Dendritic cell treated with granulocyte-macrophage colony-stimulating factor and Interleukin-4, amounts not matched to agents 40 ng/mL and 50 ng/mL, for 4 days (primary cell): ENCODE measurements at regions not wholly inside any gene's neighbourhood (a gene's known extent, or its start where the extent isn't known, plus 50 kb on each side); places are given as distances from the start of the nearest gene placed in this dataset.
"Not testable (repeated sequence)": the region's sequence is repeated elsewhere in the genome, so short reads cannot be mapped to it uniquely, and the experiment has no call there.

Experiments
- H3K27ac Mint-ChIP-seq: one replicate; pipeline ENCODE4 v1.8.0; 2022; ENCODE audit warnings: mild to moderate bottlenecking, mixed read lengths
- H3K27me3 Mint-ChIP-seq: one replicate; pipeline ENCODE4 v1.8.0; 2022; ENCODE audit warnings: mild to moderate bottlenecking, mixed read lengths
- H3K36me3 Mint-ChIP-seq: one replicate; pipeline ENCODE4 v1.8.0; 2022; ENCODE audit warnings: low read depth, mixed read lengths
- H3K4me1 Mint-ChIP-seq: one replicate; pipeline ENCODE4 v1.8.0; 2022; ENCODE audit warnings: low read depth, mixed read lengths
- H3K4me3 Mint-ChIP-seq: one replicate; pipeline ENCODE4 v1.8.0; 2022; ENCODE audit warnings: mild to moderate bottlenecking, moderate library complexity, mixed read lengths
- H3K9me3 Mint-ChIP-seq: one replicate; pipeline ENCODE4 v1.8.0; 2022; ENCODE audit warnings: mixed read lengths
- intact Hi-C: fragments of 100-400 bp; cut with micrococcal nuclease; formaldehyde crosslinking; loops from one replicate; pipeline ENCODE4 v1.15.0; 2022

- Mint-ChIP-seq H3K27me3 (peaks cover 45% of the 10 kb centered on the region), H3K4me3 (no peak overlapping the region), H3K36me3 (no peaks in the 10 kb centered on the region), H3K4me1 (peaks cover 8% of the 10 kb centered on the region), H3K9me3 (no peaks in the 10 kb centered on the region), H3K27ac (no peak overlapping the region)
- intact Hi-C loops, result loop anchor here (10.0 kb wide), 1 partner anchor 529 kb away; no protein-coding TSS in a partner anchor
Measured at GRCh38 chr5:154603485-154603884, 125.5 kb upstream of the HAND1 start.

GRCh38 chr5:154603011-154603410 lies 125.0 kb upstream of the HAND1 start:
- intact Hi-C loops, result loop anchor here (10.0 kb wide), 1 partner anchor 528 kb away; no protein-coding TSS in a partner anchor
- Mint-ChIP-seq H3K36me3 (no peaks in the 10 kb centered on the region), H3K27ac (no peak overlapping the region)

GRCh38 chr5:154601014-154601413 lies 123.0 kb upstream of the HAND1 start:
- Mint-ChIP-seq H3K27ac (no peak overlapping the region), H3K9me3 (no peaks in the 10 kb centered on the region), H3K4me3 (no peak overlapping the region), H3K4me1 (peaks cover 8% of the 10 kb centered on the region), H3K36me3 (no peaks in the 10 kb centered on the region), H3K27me3 (peaks cover 36% of the 10 kb centered on the region)
- intact Hi-C loops, result loop anchor here (10.0 kb wide), 1 partner anchor 526 kb away; no protein-coding TSS in a partner anchor

More at GRCh38 chr5:154603011-154603410, 125.0 kb upstream of the HAND1 start:
- Mint-ChIP-seq H3K4me3 (no peak overlapping the region), H3K27me3 (peaks cover 43% of the 10 kb centered on the region), H3K4me1 (peaks cover 8% of the 10 kb centered on the region), H3K9me3 (no peaks in the 10 kb centered on the region)

- Mint-ChIP-seq H3K36me3 (no peaks in the 10 kb centered on the region), H3K4me1 (peaks cover 8% of the 10 kb centered on the region), H3K27ac (no peak overlapping the region), H3K27me3 (peaks cover 16% of the 10 kb centered on the region), H3K9me3 (no peaks in the 10 kb centered on the region), H3K4me3 (no peak overlapping the region)
- intact Hi-C loops, result no loop called here
Measured at GRCh38 chr5:154598021-154598420, 120.0 kb upstream of the HAND1 start.

GRCh38 chr5:154596844-154597243 lies 118.8 kb upstream of the HAND1 start:
- H3K9me3 Mint-ChIP-seq, intact Hi-C loops, H3K27ac Mint-ChIP-seq, H3K4me1 Mint-ChIP-seq, H3K4me3 Mint-ChIP-seq, H3K36me3 Mint-ChIP-seq: not testable (repeated sequence)
- H3K27me3 Mint-ChIP-seq, result peaks cover 12% of the 10 kb centered on the region

- Mint-ChIP-seq H3K36me3 (no peaks in the 10 kb centered on the region), H3K4me1 (peaks cover 3% of the 10 kb centered on the region), H3K4me3 (no peak overlapping the region), H3K27me3 (peaks cover 12% of the 10 kb centered on the region), H3K9me3 (no peaks in the 10 kb centered on the region), H3K27ac (no peak overlapping the region)
- intact Hi-C loops, result no loop called here
Measured at GRCh38 chr5:154595662-154596061, 117.6 kb upstream of the HAND1 start.

GRCh38 chr5:154593796-154594195 lies 115.8 kb upstream of the HAND1 start:
- Mint-ChIP-seq H3K9me3 (no peaks in the 10 kb centered on the region), H3K27ac (no peak overlapping the region), H3K36me3 (no peaks in the 10 kb centered on the region), H3K4me3 (no peak overlapping the region), H3K4me1 (no peaks in the 10 kb centered on the region), H3K27me3 (peaks cover 13% of the 10 kb centered on the region)
- intact Hi-C loops, result no loop called here

- no peaks in the 10 kb centered on the region for H3K9me3 Mint-ChIP-seq
Measured at GRCh38 chr5:154593071-154593470, 115.0 kb upstream of the HAND1 start.

GRCh38 chr5:154590093-154590724 lies 112.2 kb upstream of the HAND1 start:
- Mint-ChIP-seq H3K27ac (no peak overlapping the region), H3K36me3 (no peaks in the 10 kb centered on the region), H3K4me1 (no peaks in the 10 kb centered on the region), H3K27me3 (peaks cover 21% of the 10 kb centered on the region), H3K4me3 (no peak overlapping the region), H3K9me3 (no peaks in the 10 kb centered on the region)
- intact Hi-C loops, result no loop called here

More at GRCh38 chr5:154593071-154593470, 115.0 kb upstream of the HAND1 start:
- H3K27me3 Mint-ChIP-seq, result peaks cover 16% of the 10 kb centered on the region
- no peaks in the 10 kb centered on the region for H3K36me3 Mint-ChIP-seq
- no peak overlapping the region for H3K27ac Mint-ChIP-seq
- intact Hi-C loops, result no loop called here
- H3K4me3 Mint-ChIP-seq, result no peak overlapping the region
- no peaks in the 10 kb centered on the region for H3K4me1 Mint-ChIP-seq

GRCh38 chr5:154589511-154589910 lies 111.5 kb upstream of the HAND1 start:
- Mint-ChIP-seq H3K27me3 (peaks cover 26% of the 10 kb centered on the region), H3K36me3 (no peaks in the 10 kb centered on the region)

GRCh38 chr5:154588833-154589425 lies 110.9 kb upstream of the HAND1 start:
- H3K27me3 Mint-ChIP-seq, result peaks cover 27% of the 10 kb centered on the region
- intact Hi-C loops, H3K27ac Mint-ChIP-seq, H3K9me3 Mint-ChIP-seq, H3K36me3 Mint-ChIP-seq, H3K4me1 Mint-ChIP-seq, H3K4me3 Mint-ChIP-seq: not testable (repeated sequence)

More at GRCh38 chr5:154589511-154589910, 111.5 kb upstream of the HAND1 start:
- H3K4me1 Mint-ChIP-seq, result no peaks in the 10 kb centered on the region
- no peaks in the 10 kb centered on the region for H3K9me3 Mint-ChIP-seq
- intact Hi-C loops, result no loop called here
- no peak overlapping the region for H3K27ac Mint-ChIP-seq
- no peak overlapping the region for H3K4me3 Mint-ChIP-seq

GRCh38 chr5:154588091-154588774 lies 110.2 kb upstream of the HAND1 start:
- Mint-ChIP-seq H3K9me3 (no peaks in the 10 kb centered on the region), H3K27me3 (peaks cover 30% of the 10 kb centered on the region), H3K4me1 (no peaks in the 10 kb centered on the region), H3K36me3 (no peaks in the 10 kb centered on the region), H3K27ac (no peak overlapping the region), H3K4me3 (no peak overlapping the region)
- intact Hi-C loops, result no loop called here

GRCh38 chr5:154587123-154588026 lies 109.3 kb upstream of the HAND1 start:
- Mint-ChIP-seq H3K4me1 (no peaks in the 10 kb centered on the region), H3K27me3 (peaks cover 30% of the 10 kb centered on the region), H3K9me3 (no peaks in the 10 kb centered on the region), H3K27ac (no peak overlapping the region), H3K4me3 (no peak overlapping the region), H3K36me3 (no peaks in the 10 kb centered on the region)
- intact Hi-C loops, result no loop called here
